ENCODE measurements at regions not wholly inside any gene's neighbourhood (a gene's known extent, or its start where the extent isn't known, plus 50 kb on each side); places are given as distances from the start of the nearest gene placed in this dataset.

DNA sequence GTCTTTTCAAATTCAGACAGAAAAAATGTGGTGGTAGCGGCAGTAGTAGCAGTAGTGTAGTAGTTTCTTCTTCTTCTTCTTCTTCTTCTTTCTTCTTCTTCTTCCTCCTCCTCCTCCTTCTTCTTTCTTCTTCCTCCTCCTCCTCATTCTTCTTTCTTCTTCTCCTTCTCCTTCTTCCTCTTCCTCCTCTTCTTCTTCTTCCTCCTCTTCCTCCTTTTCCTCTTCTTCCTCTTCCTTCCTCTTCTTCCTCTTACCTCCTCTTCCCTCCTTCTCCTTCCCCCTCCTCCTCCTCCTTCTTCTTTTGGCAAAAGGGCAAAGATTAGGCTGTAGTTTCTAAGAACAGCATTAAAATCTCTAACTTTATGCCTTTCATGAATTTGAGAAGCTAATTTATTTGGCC is 59.6 kb upstream of the INSM2 start:
- no peaks in the 10 kb centered on the region for H3K27me3 ChIP-seq (ENCODE audit: control insufficient read depth in 2 of 2, insufficient read depth in 2 of 2, low read length in 2 of 2)
- CTCF ChIA-PET (ENCODE audit: low intra/inter-chr PET ratio): no interaction called here
- in situ Hi-C loops (cut with MboI): no loop called here
- no peaks in the 10 kb centered on the region for H3K79me2 ChIP-seq (ENCODE audit: control insufficient read depth, insufficient read depth, low read length)
- no peaks in the 10 kb centered on the region; the same call in 1 of the 2 replicates for H3K9me3 ChIP-seq (replicated peaks; ENCODE audit: control insufficient read depth, insufficient read depth, low read depth, low read length)
- BruUV-seq (replicated peaks): no TSS peak
- intact Hi-C loops (cut with micrococcal nuclease): no loop called here
- H3K4me1 ChIP-seq (replicated peaks in 1 of 2; ENCODE audit: control insufficient read depth in 2 of 2, insufficient read depth in 2 of 2, low read length in 2 of 2): no peaks in the 10 kb centered on the region
- 17% methylated on average over 1 of the region's 1 CpG for WGBS (ENCODE audit: insufficient coverage, low coverage, missing lambda C conversion rate)
- ATAC-seq (no peak), DNase-seq (ENCODE audit: extremely low read depth in 1 of 4, low spot score in 3 of 4) (no peak), FAIRE-seq (no peak)
- no peaks in the 10 kb centered on the region for H4K20me1 ChIP-seq (replicated peaks; ENCODE audit: control insufficient read depth, insufficient read depth, low read length)
- H3K4me3 ChIP-seq: no peak overlapping the region
- no peak for TF ChIP-seq TFAM (CRISPR knock-in tag; conservative IDR thresholded peaks at IDR 0.05)
- TF ChIP-seq, protein P1, sequence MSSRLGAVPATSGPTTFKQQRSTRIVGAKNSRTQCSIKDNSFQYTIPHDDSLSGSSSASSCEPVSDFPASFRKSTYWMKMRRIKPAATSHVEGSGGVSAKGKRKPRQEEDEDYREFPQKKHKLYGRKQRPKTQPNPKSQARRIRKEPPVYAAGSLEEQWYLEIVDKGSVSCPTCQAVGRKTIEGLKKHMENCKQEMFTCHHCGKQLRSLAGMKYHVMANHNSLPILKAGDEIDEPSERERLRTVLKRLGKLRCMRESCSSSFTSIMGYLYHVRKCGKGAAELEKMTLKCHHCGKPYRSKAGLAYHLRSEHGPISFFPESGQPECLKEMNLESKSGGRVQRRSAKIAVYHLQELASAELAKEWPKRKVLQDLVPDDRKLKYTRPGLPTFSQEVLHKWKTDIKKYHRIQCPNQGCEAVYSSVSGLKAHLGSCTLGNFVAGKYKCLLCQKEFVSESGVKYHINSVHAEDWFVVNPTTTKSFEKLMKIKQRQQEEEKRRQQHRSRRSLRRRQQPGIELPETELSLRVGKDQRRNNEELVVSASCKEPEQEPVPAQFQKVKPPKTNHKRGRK (tag; IDR thresholded peaks at IDR 0.05): peak; percentile 43; the same call in 1 of the 2 replicates
- POLR2A ChIA-PET: no interaction called here
- H3K4me2 ChIP-seq (ENCODE audit: insufficient read depth, low read length): no peak overlapping the region
- no peaks in the 10 kb centered on the region for H3K36me3 ChIP-seq (ENCODE audit: control insufficient read depth, insufficient read depth, low read length)
- no peaks in the 10 kb centered on the region for H3K9me1 ChIP-seq (ENCODE audit: control insufficient read depth, insufficient read depth, low read length)
- H2AFZ ChIP-seq (ENCODE audit: low read depth, low read length): no peak overlapping the region
- H3K27ac ChIP-seq (ENCODE audit: extremely low read depth, low read depth, low read length): no peak overlapping the region
- no peak overlapping the region for H3K9ac ChIP-seq (ENCODE audit: insufficient read depth in 1 of 2, low read depth in 2 of 2, low read length in 2 of 2)

DNA sequence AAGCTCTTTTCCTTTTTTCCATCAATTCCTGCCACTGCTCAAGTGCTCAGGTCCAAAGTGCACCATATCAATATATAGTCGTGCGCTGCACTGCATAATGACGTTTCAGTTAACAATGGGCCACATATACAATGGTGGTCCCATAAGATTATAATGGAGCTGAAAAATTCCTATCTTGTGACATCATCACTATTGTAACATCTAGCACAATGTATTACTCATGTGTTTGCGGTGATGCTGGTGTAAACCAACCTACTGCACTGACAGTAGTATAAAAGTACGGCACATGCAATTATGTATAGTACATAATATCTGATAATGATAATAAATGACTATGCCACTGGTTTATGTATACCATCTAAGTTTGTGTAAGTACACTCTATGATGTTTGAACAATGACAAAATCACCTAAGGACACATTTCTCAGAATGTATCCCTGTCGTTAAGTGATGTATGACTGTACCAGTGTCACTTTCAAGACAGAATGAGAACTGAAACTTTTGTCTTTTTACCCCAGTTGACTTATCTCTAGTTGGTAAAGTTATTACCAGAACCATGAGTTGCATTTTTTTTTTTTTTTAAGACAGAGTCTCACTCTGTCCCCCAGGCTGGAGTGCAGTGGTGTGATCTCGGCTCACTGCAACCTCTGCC is 53.7 kb upstream of the INSM2 start:
- intact Hi-C loops (cut with micrococcal nuclease) (no loop called here), in situ Hi-C loops (cut with MboI) (no loop called here)
- ATAC-seq (no peak), FAIRE-seq (no peak), DNase-seq (ENCODE audit: extremely low read depth in 1 of 4, low spot score in 3 of 4) (no peak)
- no peaks in the 10 kb centered on the region for H3K4me1 ChIP-seq (replicated peaks in 1 of 2; ENCODE audit: control insufficient read depth in 2 of 2, insufficient read depth in 2 of 2, low read length in 2 of 2)
- H3K9ac ChIP-seq (ENCODE audit: insufficient read depth in 1 of 2, low read depth in 2 of 2, low read length in 2 of 2): no peak overlapping the region
- no peaks in the 10 kb centered on the region for H3K36me3 ChIP-seq (ENCODE audit: control insufficient read depth, insufficient read depth, low read length)
- TF ChIP-seq, protein P2, sequence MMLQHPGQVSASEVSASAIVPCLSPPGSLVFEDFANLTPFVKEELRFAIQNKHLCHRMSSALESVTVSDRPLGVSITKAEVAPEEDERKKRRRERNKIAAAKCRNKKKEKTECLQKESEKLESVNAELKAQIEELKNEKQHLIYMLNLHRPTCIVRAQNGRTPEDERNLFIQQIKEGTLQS (IDR thresholded peaks at IDR 0.05): peak; percentile 38; the same call in 1 of the 2 replicates
- TF ChIP-seq, protein P2 (CRISPR knock-in tag; conservative IDR thresholded peaks at IDR 0.05): no peak
- TF ChIP-seq PCBP1 (IDR thresholded peaks at IDR 0.05; ENCODE audit: low read depth, low read length, poor library complexity, severe bottlenecking): no peak
- no peak overlapping the region for H3K4me3 ChIP-seq
- no peak overlapping the region for H2AFZ ChIP-seq (ENCODE audit: low read depth, low read length)
- no peaks in the 10 kb centered on the region for H4K20me1 ChIP-seq (replicated peaks; ENCODE audit: control insufficient read depth, insufficient read depth, low read length)
- no peaks in the 10 kb centered on the region for H3K27me3 ChIP-seq (ENCODE audit: control insufficient read depth in 2 of 2, insufficient read depth in 2 of 2, low read length in 2 of 2)
- ChIA-PET POLR2A (no interaction called here), CTCF (ENCODE audit: low intra/inter-chr PET ratio) (no interaction called here)
- no peaks in the 10 kb centered on the region for H3K9me1 ChIP-seq (ENCODE audit: control insufficient read depth, insufficient read depth, low read length)
- no peak overlapping the region for H3K4me2 ChIP-seq (ENCODE audit: insufficient read depth, low read length)
- WGBS (ENCODE audit: insufficient coverage, low coverage, missing lambda C conversion rate): 6% methylated on average over 7 of the region's 7 CpGs
- no peak overlapping the region for H3K27ac ChIP-seq (ENCODE audit: extremely low read depth, low read depth, low read length)
- H3K9me3 ChIP-seq (replicated peaks; ENCODE audit: control insufficient read depth, insufficient read depth, low read depth, low read length): no peaks in the 10 kb centered on the region
- no TSS peak for BruUV-seq (replicated peaks)
- no peaks in the 10 kb centered on the region for H3K79me2 ChIP-seq (ENCODE audit: control insufficient read depth, insufficient read depth, low read length)
